ENCODE measurements at regions not wholly inside any gene's neighbourhood (a gene's known extent, or its start where the extent isn't known, plus 50 kb on each side); places are given as distances from the start of the nearest gene placed in this dataset.

- TF ChIP-seq POLR2AphosphoS5 (IDR thresholded peaks at IDR 0.05; ENCODE audit: borderline replicate concordance, low read depth, low read length) (no peak), EZH2 (IDR thresholded peaks at IDR 0.05) (no peak)
Observed at GRCh38 chr1:82632155-82632554, 831.4 kb downstream of the ADGRL2 start.

All from SK-N-MC (cell line).